A549 (cell line): ENCODE measurements at regions not wholly inside any gene's neighbourhood (a gene's known extent, or its start where the extent isn't known, plus 50 kb on each side); places are given as distances from the start of the nearest gene placed in this dataset.

Experiments used
- ATAC-seq, 2 experiments: fragments of 200-7000 bp in 1 of 2; fragments of >200 bp in 1 of 2; cut with Nextera tagmentation in 1 of 2; cut with Tn5 transposase in 1 of 2; 3 replicates each; pipeline versions ENCODE4 v1.8.0 to v1.9.1; 2018 to 2020; ENCODE audit warnings: mild to moderate bottlenecking in 1 of 2, moderate library complexity in 1 of 2
- CTCF ChIA-PET: fragments of 300-600 bp; sonication (Branson Sonifier 250); formaldehyde crosslinking; extraction: SDS; loops from one replicate; lab custom pipeline; 2021; ENCODE audit warnings: antibody characterized with exemption, inconsistent platforms; lab: Yijun Ruan, JAX
- POLR2A ChIA-PET: fragments of 350-600 bp; formaldehyde crosslinking; extraction: SDS; loops from one replicate; lab custom pipeline; 2021; ENCODE audit warnings: antibody characterized with exemption, inconsistent platforms; lab: Yijun Ruan, JAX
- DNase-seq, 2 experiments: peaks; one replicate each; pipeline versions ENCODE4 v3.0.0 to v3.0.0-alpha.2; 2011 to 2016; ENCODE audit warnings: low read depth in 1 of 2, low spot score in 1 of 2
- FAIRE-seq: peaks from 2 replicates; lab custom pipeline; 2011; peaks lifted over from hg19 to GRCh38; lab: Jason Lieb, UNC
- H3K27ac ChIP-seq, 2 experiments: fragments of >200 bp; sonication (Bioruptor Twin); formaldehyde crosslinking; 3 replicates each; pipeline ENCODE4 v1.5.1; 2016 to 2017
- H3K4me1 ChIP-seq: fragments of >200 bp; sonication (Bioruptor Twin); formaldehyde crosslinking; 3 replicates; pipeline ENCODE4 v1.6.1; 2016
- H3K4me2 ChIP-seq: fragments of >200 bp; sonication (Bioruptor Twin); formaldehyde crosslinking; 3 replicates; pipeline ENCODE4 v1.6.1; 2016
- H3K4me3 ChIP-seq: fragments of >200 bp; sonication (Bioruptor Twin); formaldehyde crosslinking; 3 replicates; pipeline ENCODE4 v1.5.1; 2016
- H3K9me3 ChIP-seq: fragments of >200 bp; sonication (Bioruptor Twin); formaldehyde crosslinking; 3 replicates; pipeline ENCODE4 v1.6.1; 2016
- ATOH8 ChIP-seq: fragments of 250-450 bp; sonication (Bioruptor Pico); IDR thresholded peaks from 2 replicates; pipeline ENCODE4 v1.5.0; 2020; ENCODE audit warnings: low read depth, mild to moderate bottlenecking, moderate library complexity
- BHLHE40 ChIP-seq: IDR thresholded peaks from 2 replicates; pipeline ENCODE4 v1.6.1; 2012; ENCODE audit warnings: low read depth, low read length, inconsistent platforms
- CBX2 ChIP-seq: fragments of 200-600 bp; sonication (generic); IDR thresholded peaks from 2 replicates; pipeline ENCODE4 v1.6.1; 2016; ENCODE audit warnings: low read depth, mild to moderate bottlenecking, borderline replicate concordance
- ELK1 ChIP-seq: fragments of 150-350 bp; IDR thresholded peaks from 2 replicates; pipeline ENCODE4 v1.6.1; 2014; ENCODE audit warnings: low read depth, mild to moderate bottlenecking, low read length
- FOSL2 ChIP-seq, 2 experiments: fragments of 450-650 bp in 1 of 2; fragments of >200 bp in 1 of 2; sonication (Bioruptor Twin) in 1 of 2; formaldehyde crosslinking; IDR thresholded peaks; 2 replicates each; pipeline versions ENCODE4 v1.5.0 to v1.6.1; 2016 to 2020; ENCODE audit warnings: mild to moderate bottlenecking in 1 of 2, moderate library complexity in 1 of 2
- HES2 ChIP-seq: fragments of >200 bp; sonication (Bioruptor Twin); formaldehyde crosslinking; IDR thresholded peaks from 2 replicates; pipeline ENCODE4 v1.6.1; 2016
- HEYL ChIP-seq: fragments of 250-450 bp; sonication (Bioruptor Pico); IDR thresholded peaks from 2 replicates; pipeline ENCODE4 v1.8.0; 2021; ENCODE audit warnings: mild to moderate bottlenecking, moderate library complexity
- HOXA7 ChIP-seq: fragments of 250-450 bp; sonication (Bioruptor Pico); IDR thresholded peaks from 2 replicates; pipeline ENCODE4 v1.5.0; 2020; ENCODE audit warnings: mild to moderate bottlenecking, moderate library complexity
- HOXB5 ChIP-seq: fragments of 250-450 bp; sonication (Bioruptor Pico); IDR thresholded peaks from 2 replicates; pipeline ENCODE4 v1.5.0; 2020; ENCODE audit warnings: mild to moderate bottlenecking, moderate library complexity
- MAX ChIP-seq: IDR thresholded peaks from 2 replicates; pipeline ENCODE4 v1.6.1; 2012
- MAZ ChIP-seq: fragments of 150-350 bp; IDR thresholded peaks from 2 replicates; pipeline ENCODE4 v1.6.1; 2014; ENCODE audit warnings: antibody characterized with exemption, low read depth, low read length, borderline replicate concordance
- MYC ChIP-seq: IDR thresholded peaks from 2 replicates; pipeline ENCODE4 v1.6.1; 2012; ENCODE audit warnings: mild to moderate bottlenecking, inconsistent platforms, low read length, improper control_type of control experiment, borderline replicate concordance
- PHF8 ChIP-seq: fragments of 200-600 bp; sonication (generic); IDR thresholded peaks from 2 replicates; pipeline ENCODE4 v1.6.1; 2016; ENCODE audit warnings: low read depth, mild to moderate bottlenecking, antibody characterized with exemption, moderate library complexity, borderline replicate concordance
- RAD21 ChIP-seq, 2 experiments: fragments of >200 bp in 1 of 2; sonication (Bioruptor Twin) in 1 of 2; formaldehyde crosslinking in 1 of 2; IDR thresholded peaks in 1 of 2; conservative IDR thresholded peaks in 1 of 2; 2 replicates in 1 of 2; 3 replicates in 1 of 2; pipeline ENCODE4 v1.6.1; 2012 to 2018; ENCODE audit warnings: inconsistent platforms in 1 of 2
- REST ChIP-seq: fragments of 200-600 bp; sonication (generic); IDR thresholded peaks from 2 replicates; pipeline ENCODE4 v1.6.1; 2016; ENCODE audit warnings: antibody characterized with exemption, mild to moderate bottlenecking, moderate library complexity
- RFX5 ChIP-seq: fragments of 450-650 bp; IDR thresholded peaks from 2 replicates; pipeline ENCODE4 v1.7.1; 2014; ENCODE audit warnings: antibody characterized with exemption, mild to moderate bottlenecking, moderate library complexity
- RNF2 ChIP-seq: fragments of 200-600 bp; sonication (generic); IDR thresholded peaks from 2 replicates; pipeline ENCODE4 v1.6.1; 2016; ENCODE audit warnings: low read depth, mild to moderate bottlenecking, antibody characterized with exemption, moderate library complexity, borderline replicate concordance
- TFCP2L1 ChIP-seq: fragments of 250-450 bp; sonication (Bioruptor Pico); IDR thresholded peaks from 2 replicates; pipeline ENCODE4 v1.5.0; 2021; ENCODE audit warnings: mild to moderate bottlenecking
- TP53 ChIP-seq: fragments of 250-450 bp; sonication (Bioruptor Pico); IDR thresholded peaks from 2 replicates; pipeline ENCODE4 v1.5.0; 2021; ENCODE audit warnings: mild to moderate bottlenecking, moderate library complexity
- ZC3H11A ChIP-seq: fragments of 450-650 bp; IDR thresholded peaks from 2 replicates; pipeline ENCODE4 v1.6.1; 2014; ENCODE audit warnings: antibody characterized with exemption, mild to moderate bottlenecking
- ZNF302 ChIP-seq: fragments of 250-450 bp; sonication (Bioruptor Pico); IDR thresholded peaks from 2 replicates; pipeline ENCODE4 v1.9.0; 2021; ENCODE audit warnings: inconsistent platforms, mild to moderate bottlenecking, moderate library complexity
- WGBS: methylation state at CpG from one replicate; pipeline ENCODE4 v1.1.6; 2017; ENCODE audit errors: missing lambda C conversion rate; 5-methylcytosine and 5-hydroxymethylcytosine counted together

GRCh38 chr18:73249030-73249429 lies 381.2 kb upstream of the NETO1 start (continued):
- TF ChIP-seq ZNF302 (CRISPR knock-in tag) (no peak), ZC3H11A (no peak)
- TF ChIP-seq, all 56 proteins: peak for 0

GRCh38 chr18:73246763-73247162 lies 379.0 kb upstream of the NETO1 start:
- FAIRE-seq (no peak), DNase-seq (no peak)
- no peak overlapping the region for H3K4me2 ChIP-seq
- CTCF ChIA-PET: interaction anchor here (1.5 kb wide), 1 partner anchor 10 kb away, joined by 3 read pairs; no protein-coding TSS in a partner anchor
- POLR2A ChIA-PET: no interaction called here
- WGBS: 88% methylated on average over 5 of the region's 5 CpGs
- TF ChIP-seq FOSL2 (IDR thresholded peaks at IDR 0.05): no peak
- TF ChIP-seq FOSL2 (CRISPR knock-in tag; IDR thresholded peaks at IDR 0.05): no peak
- no peak for TF ChIP-seq MYC
- TF ChIP-seq MAX: no peak
- no peak for TF ChIP-seq ATOH8 (CRISPR knock-in tag)
- no peak for TF ChIP-seq HOXB5 (CRISPR knock-in tag)
- no peak for TF ChIP-seq ELK1
- no peak for TF ChIP-seq HEYL
- no peak for TF ChIP-seq PHF8
- no peak for TF ChIP-seq HES2
- no peak for TF ChIP-seq TFCP2L1 (CRISPR knock-in tag)
- no peak for TF ChIP-seq MAZ
- no peak for TF ChIP-seq BHLHE40
- no peak for TF ChIP-seq HOXA7 (CRISPR knock-in tag)
- no peak for TF ChIP-seq RAD21 (conservative IDR thresholded peaks at IDR 0.05 in 1 of 2, IDR thresholded peaks at IDR 0.05 in 1 of 2)
- TF ChIP-seq REST: no peak
- TF ChIP-seq, all 56 proteins: peak for 0
- Histone ChIP-seq H3K9me3 (0 out of 3 replicates have a peak, but pooled peaks cover 4% of the 10 kb centered on the region), H3K4me3 (no peak overlapping the region), H3K4me1 (no peaks in the 10 kb centered on the region), H3K27ac (no peak overlapping the region)
- ATAC-seq: no peak

- H3K4me1 ChIP-seq: no peaks in the 10 kb centered on the region
- 98% methylated on average over 4 of the region's 4 CpGs for WGBS
- FAIRE-seq (no peak), DNase-seq (no peak), ATAC-seq (no peak)
- ChIA-PET POLR2A (no interaction called here), CTCF (no interaction called here)
- no peak overlapping the region for H3K4me3 ChIP-seq
- no peak for TF ChIP-seq HOXB5 (CRISPR knock-in tag)
- no peak for TF ChIP-seq RFX5
- no peak for TF ChIP-seq MAZ
- no peak for TF ChIP-seq CBX2
- no peak for TF ChIP-seq RNF2
- TF ChIP-seq MYC: no peak
- TF ChIP-seq TP53 (CRISPR knock-in tag): no peak
- no peak for TF ChIP-seq MAX
- no peak for TF ChIP-seq ZNF302 (CRISPR knock-in tag)
- 0 out of 3 replicates have a peak, but pooled peaks cover 4% of the 10 kb centered on the region for H3K9me3 ChIP-seq
- no peak overlapping the region for H3K27ac ChIP-seq
- H3K4me2 ChIP-seq: no peak overlapping the region
Measured at GRCh38 chr18:73245345-73245744, 377.6 kb upstream of the NETO1 start.
